ENCODE measurements at regions not wholly inside any gene's neighbourhood (a gene's known extent, or its start where the extent isn't known, plus 50 kb on each side); places are given as distances from the start of the nearest gene placed in this dataset.

DNA sequence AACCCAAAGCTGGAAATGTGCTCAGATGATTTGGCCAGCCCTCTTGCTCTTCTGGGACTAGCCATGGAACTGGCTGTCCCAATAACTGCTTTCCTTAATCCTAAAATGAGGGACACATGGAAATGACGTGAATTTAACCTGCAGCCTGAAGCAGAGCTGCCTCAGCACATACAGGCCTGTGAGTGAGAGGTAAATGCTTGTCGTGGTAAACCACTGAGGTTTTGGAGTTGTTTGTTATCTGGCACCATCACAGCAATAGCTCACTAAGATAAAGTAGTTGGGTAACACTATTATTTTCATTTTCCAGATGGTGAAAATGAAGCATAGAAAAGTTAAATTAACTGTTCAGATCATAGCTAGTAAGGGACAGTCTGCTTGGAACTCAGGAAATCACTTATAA lies 333.4 kb upstream of the CHD6 start:
- DNase-seq: no peak

DNA sequence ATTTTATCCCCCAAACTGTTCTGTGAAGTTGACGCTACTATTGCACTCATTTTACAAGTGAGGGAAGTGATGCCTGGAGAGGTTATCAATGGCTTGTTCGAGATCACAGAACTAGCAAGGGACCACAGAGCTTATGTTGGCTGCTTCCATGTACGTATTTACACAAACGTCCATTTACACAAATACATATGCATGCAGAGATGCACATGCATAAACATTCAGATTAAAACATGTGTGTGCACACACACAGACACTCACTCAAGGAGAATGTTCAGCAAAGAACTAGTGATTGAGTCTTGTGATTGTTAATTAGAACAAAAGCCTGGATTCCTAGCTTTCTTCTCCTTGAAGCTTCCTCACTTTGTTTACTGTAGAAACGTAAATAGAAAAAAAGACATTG lies 321.5 kb upstream of the CHD6 start:
- no peak for DNase-seq

DNA sequence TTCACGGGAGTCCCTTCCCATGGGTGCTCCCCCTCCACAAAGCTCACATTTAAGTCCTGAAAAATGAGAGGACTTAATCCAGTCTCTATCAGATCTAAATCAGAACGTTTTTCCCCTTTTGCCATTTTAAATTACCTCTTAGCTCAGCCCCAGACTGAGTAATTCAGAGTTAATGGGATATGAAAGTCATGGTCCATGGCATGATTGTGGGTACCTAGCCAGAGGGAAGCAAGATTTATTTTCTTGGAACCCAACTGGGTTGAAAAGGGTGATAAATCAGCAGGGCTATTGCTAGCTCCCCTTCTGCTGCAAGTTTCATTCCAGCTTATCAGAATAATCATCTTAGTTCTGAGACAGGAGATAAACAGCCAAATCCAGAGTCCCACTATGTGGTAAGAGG lies 320.2 kb upstream of the CHD6 start:
- DNase-seq: peak; percentile 51

DNA sequence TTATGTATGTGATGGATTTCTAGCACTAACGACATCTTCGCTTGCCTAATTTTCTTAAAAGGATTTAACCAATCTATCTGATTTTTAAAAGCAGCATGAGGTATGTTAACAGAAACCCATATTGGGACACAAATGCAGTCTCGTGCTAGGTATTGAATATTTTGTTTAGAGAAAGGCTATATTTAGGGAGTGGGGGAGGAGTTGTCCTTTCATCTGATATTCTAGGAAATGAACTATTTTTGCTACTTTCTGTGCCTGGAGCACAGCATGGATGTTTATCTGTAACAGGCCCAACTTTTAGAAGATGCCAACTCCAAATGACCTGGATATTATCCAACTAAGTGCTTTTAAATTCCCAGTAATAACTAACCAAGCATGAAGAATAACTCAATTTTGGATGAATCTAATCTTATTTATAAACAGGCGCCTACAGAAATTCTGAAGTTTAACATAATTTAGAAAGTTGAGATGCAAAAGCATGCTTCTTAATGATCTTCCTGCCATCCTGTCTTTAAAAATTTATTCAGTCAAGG lies 317.1 kb upstream of the CHD6 start:
- DNase-seq: no peak

DNA sequence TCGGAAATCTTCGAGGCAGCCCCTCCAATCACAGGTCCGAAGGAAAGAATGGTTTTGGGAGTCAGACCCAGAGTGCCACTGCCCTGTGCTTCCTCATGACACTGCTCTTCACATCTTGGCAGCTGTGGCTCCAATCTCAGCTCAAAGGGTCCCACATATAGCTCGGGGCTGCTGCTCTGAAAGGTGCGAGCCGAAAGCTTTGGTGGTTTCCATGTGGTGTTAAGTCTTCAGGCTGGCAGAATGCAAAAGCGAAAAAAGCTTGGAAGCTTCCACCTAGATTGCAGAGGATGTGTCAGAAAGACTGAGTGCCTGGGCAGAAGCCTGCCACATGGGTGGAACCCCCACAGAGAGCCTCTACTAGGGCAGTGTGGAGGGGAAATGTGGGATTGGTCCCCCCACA lies 314.3 kb upstream of the CHD6 start:
- no peak for DNase-seq

DNA sequence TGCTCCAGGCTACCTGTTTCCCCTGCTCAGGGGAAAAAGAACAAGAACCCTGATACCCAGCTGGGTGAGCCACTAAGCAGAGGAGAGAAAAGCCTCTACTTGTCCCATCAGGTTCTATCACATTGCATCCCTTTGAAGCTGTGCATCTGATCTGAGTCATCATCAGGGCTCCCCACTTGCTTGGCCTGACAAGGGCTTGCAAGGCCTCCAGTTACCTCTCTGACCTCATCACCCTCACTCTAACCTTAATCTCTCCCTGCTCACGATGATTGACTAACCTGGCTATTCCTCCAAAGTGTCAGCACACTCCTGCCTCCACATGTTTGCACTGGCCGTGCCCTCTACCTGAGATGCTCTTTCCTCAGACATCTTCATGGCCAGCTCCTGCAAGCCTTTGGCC lies 309.5 kb upstream of the CHD6 start:
- DNase-seq: no peak

DNA sequence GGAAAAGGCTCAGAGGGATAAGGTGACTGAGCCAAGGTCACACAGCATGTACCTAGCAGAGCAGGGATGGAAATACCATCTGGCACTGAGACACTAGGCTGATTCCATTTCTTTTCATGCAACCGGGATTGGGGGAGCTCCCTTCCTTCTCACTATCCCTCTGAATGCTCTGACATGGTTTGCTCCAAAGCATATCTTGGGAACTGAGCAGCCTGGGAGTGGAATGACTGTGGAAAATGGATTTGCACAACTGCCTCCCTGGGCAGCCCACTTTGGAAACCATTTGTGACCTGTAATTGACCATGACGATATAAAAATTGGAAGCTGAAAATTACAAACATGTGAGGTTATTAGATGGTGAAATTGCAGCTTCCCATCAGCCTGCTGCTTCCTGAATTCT lies 309.0 kb upstream of the CHD6 start:
- no peak for DNase-seq

DNA sequence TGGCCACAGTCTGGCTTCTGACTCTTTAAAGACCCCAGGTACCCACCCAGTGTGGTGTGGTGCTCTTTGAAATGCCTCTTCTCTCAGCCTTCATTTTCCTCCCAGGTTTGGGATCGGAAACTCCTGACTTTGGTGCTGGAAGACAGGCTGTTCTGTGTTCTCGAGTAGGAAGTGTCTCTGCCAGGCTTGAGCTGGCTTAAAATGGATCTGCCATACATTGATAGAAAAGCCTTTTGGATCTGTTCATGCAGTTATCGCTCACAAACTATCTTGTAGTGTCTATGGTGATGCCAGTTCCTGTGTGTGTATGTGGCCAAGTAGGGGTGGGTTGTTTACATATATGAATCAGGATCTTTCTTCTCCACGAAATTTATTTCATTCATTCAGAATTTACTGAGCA lies 307.3 kb upstream of the CHD6 start:
- DNase-seq: no peak

DNA sequence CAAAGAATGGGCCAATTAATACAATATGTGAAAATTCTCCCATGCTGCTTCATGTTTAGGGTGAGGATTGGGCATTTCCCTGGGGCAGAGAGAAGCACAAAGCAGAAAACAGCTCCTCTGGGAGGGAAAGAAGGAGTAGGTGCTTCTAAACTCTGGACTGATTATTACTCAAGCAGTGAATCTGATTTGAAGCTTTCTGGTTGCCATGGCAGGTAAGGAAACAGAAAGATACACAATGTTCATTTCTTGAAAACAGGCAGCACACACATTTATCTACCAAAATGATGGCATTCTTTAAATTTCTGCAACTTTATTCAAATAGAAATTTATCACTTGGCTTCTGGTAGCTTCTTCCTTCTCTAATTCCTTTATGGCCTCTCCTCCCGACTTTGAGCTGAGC lies 305.4 kb upstream of the CHD6 start:
- no peak for DNase-seq

DNA sequence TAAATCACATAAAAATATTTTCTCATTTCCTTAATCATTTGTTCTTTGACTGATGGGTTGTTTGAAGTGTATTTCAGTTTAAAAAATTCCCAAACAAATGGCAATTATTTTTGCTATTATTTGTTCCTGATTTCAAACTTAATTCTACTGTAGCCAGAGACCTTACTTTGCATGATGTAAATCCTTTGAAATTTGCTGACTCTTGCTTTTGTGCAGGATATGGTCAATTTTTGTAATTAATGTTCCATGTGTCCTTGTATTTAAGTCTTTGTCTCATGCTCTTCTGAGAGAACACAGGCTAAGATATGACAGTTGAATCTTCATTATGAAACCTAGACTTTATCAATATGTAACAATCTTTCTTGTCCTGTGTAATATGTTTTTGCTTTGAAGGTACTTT lies 295.0 kb upstream of the CHD6 start:
- no peak for DNase-seq

DNA sequence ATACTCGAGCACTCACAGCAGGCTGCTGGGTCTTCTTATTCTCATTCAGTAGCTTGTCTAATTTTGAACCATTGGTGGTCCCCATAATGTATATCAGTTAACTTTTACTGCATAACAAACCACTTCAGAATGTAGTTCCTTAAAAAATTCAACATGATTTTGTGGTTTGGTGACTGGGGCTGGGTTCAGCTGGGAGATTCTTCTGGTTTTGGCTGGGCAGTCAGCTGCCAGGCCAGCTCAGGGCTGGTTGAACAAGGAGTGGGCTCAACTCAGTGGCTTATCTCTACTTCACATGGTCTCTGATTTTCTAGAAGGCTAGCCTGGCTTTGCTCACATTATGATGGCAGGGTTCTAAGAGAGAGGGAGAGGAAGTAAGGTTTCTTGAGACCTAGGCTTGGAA lies 292.4 kb upstream of the CHD6 start:
- DNase-seq: no peak

DNA sequence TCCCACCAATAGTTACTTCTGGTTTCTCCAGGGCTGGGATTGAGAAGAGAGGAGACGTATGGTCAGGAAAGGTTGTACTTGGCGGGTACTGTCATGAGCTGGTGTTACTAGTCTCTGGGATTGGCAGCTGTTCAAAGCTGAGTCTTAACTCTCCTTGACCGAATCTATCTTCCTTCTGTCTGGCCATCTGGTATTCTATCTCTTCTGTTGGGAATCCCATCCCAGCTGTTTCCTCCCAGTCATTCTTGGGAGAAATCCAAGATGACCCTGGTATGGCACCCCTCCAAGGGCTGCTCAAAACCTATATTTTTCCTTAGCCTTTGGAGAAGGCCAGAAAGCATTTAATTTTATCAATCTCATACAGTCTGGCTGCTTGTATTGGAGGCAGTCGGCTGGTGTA lies 287.0 kb upstream of the CHD6 start:
- DNase-seq: no peak

DNA sequence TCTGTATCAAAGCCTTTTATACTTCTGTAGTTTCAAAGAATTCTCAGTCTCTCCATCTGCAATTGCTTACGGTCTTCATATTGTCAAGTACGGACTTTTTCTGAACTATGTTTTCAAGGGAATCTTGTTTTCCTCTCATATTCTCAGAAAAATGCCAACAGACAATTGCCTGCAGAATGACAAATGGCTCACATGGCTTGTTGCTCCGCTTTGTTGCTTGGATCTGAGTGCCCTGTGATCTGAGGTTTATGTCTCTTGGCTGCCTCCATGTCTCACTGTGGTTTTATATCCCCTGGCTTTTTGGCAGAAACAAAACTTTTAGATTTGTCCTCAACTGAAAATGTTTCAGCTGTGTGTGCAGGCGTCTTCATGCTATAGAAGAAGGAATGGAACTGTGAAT lies 285.4 kb upstream of the CHD6 start:
- DNase-seq: peak; percentile 81

DNA sequence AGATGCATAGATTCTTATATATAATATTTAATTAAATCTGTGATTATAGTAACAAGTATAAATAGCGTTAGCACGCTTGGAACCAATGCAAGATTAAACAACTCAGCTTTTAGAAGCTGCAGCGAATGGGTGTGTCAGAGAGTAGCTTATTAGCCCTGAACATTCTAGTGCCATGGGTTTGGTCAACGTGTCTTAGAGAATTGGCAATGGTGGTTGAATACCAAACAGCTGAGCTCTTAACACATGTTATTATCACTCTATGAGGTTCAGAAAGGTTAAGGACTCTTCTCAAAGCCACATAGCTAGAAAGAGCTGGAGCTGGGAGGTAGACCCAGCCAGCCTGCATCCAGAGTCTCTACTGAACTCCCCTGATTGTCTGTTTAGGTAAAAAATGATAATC lies 284.2 kb upstream of the CHD6 start:
- DNase-seq: no peak

DNA sequence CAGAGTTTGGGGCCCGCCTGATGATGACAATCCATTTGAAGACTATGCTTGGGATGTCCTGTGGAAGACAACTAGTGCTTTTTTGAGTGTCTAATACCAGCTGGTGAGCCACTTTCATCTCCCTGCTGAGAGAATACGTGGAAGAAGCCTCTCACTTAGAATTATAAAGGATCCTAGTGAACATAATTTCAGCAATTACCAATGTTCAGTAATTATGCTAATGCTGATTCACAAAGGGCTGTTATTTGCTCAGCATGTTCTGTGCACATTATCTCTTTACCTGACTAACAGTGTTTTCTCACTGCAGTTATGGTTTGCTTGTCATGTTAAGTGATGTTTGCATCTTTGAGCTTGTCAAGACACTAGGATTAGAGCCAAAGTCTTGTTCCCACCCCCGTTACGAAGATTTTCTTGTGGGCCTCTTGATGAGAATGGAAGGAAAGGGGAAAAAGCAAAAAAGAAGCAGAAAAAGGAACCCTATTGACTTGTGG lies 282.1 kb upstream of the CHD6 start:
- no peak for DNase-seq

DNA sequence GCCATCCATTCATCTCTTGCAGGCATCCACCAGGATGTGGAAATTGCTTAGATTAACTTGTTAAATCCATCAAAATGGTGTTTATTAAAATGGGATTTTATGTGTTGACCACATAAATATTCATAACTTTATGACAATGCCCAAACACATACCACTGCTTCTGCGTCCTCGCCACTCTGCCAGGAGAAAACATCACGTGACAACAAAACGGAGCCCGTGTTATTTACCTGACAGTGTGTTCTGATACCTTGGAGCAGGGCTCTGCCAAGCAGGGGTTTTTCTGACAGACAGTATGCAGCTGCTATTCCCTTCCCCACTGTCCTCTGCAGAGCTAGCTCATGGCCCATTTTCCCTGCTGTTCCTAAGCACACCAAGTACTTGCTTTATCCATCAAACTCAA lies 279.5 kb upstream of the CHD6 start:
- DNase-seq: no peak

DNA sequence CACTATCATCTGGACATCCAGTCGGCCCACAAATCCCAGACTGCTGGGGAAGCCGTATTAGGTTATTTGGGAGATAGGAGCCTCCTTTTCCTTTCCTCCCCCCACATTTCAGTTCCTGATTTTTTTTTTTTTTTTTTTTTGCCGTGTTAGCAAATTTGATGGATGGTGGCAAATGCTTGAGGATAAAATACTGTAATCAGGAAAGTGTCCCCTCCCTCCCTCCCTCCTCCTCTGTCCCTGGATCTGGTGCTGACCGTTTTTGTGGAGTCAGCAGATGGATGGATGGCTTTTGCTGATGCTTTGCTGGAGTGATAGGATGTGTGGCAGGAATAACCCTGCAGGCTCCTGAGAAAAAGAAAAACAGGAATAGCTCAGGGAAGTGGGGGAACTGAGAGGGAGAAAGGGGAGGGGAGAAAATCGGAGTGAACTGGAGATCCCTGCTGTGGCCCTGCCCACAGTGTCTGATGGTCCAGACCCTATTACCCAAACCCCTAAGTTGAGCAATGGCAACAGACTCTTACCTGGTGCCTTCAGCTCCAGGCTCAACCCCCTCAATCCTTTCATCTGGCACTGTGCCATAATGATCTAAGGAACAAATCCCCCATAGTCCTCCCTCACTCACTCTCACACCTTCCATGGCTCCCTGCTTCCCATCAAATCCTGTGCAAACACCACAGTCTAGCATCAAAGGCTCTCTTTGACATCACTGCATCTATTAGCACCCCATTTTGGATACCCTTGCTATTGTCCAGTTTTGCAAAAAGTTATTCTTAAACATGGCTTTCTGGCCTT lies 277.3 kb upstream of the CHD6 start:
- DNase-seq: no peak

DNA sequence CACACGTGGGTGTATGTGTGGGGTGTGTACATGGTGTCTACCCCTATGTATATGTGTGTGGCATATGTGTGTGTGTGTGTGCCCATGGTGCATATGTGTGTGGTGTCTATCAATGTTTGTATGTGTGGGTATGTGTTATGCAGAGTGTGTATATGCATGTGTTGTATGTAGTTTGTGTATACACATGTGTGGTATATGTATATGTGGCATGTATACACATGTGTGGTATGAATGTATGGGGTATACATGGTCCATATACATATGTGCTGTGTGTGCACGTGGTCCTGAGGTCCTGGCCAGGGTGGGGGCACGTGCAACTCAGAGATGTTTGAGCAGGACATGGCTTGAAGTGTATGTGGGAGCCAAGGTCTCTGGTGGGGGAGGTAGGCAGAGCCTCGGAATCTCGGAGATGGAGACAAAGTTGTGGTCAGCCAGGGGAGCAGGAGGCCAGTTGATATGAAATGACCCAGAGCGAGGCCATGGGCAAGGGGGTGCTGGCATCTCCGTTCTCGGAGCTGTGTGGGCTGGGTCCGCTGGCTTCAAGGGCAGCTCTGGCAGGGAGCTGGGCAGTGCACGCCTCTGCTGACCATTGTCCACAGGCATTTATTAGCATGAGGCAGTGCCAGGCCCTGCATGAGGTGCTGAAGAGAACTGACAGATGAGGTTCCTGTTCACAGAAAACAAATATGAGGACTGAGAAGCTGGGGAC lies 276.2 kb upstream of the CHD6 start:
- DNase-seq: no peak

DNA sequence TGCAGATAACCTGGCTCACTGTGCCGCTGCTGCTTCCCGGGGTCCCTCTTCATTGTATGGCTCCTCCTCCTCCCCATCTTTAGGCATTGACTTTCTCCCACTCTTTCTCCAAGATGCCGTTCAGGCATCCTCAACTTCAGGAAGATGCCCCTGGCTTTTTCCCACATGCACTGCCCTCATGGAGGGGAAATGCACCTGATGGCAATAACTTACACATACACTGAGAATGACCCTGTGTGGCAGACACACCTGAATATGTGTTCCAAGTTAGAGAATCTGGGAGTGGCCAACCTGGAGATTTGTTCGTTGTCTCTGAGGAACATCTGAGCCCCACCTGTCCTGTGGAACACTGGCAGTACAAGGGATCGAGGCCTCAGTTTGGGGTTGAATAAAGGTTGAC lies 273.9 kb upstream of the CHD6 start:
- DNase-seq: no peak

DNA sequence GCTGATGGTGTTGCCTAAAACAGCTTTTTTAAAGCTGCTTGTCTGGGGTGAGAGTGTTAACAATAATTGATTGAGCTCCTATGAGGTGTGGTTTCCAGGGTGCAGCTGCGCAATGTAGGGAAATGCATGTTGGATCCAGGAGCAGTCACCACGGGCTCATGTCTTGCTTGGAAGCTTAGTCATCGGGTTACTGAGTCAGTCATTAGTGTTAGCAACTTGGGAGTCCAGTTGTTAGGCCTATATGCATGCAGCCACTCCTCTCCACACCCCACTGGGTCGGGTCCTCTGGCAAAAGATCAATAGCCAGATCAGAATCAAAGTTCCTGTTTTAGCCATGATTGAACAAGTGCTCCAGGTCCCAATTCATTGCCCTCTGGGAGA lies 271.7 kb upstream of the CHD6 start:
- no peak for DNase-seq

DNA sequence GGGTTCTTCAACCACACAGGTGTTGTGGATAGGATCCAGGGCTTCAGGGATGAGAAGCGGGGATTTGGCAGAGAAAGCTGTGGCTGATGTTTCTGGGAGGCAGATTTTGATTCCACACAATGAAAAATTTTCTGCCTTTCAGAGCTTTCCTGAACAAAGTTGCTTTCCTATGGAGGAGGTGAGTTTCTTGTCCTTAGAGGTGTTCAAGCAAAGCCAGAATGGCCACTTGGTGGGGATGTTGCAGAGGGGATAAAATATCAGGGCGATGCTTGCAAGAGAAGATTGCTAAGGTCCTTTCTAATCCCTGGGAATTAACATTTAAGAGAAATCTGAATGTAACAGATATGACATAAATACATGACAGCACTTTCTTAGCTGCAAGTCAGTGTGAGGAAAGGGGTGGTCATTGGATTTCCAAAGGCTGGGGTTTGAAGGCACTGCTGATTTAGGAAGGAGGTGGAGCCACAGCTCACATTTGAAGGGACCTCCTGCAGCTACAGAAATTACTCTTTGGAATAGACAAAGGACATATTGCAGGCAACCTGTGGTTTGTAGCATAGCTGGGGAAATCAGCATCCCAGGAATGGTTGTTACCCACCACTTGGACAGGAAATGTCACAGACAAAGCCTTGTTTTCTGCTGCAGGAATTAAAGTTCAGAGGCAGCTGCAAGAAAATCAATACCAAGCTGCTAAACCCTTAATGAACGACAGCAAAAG lies 271.1 kb upstream of the CHD6 start:
- no peak for DNase-seq

DNA sequence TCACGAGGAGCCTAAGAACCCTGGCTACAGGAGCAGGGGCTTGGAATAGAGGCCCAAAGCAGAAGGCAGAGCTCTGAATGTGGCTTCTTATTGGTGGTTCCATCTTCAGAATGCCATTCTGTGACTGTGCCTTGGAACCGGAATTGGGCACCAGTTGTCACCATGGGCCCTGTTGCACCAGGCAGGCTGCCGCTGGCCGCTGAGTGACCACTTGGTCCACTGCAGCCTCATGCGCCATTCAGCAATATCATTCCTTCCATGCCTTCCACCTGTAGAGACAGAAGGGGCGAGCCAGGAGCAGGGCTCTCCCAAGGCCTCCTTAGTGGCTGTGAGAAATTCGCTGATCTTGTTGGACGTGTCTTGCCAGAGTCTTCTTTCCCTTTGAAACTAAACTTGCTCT lies 270.3 kb upstream of the CHD6 start:
- DNase-seq: no peak

DNA sequence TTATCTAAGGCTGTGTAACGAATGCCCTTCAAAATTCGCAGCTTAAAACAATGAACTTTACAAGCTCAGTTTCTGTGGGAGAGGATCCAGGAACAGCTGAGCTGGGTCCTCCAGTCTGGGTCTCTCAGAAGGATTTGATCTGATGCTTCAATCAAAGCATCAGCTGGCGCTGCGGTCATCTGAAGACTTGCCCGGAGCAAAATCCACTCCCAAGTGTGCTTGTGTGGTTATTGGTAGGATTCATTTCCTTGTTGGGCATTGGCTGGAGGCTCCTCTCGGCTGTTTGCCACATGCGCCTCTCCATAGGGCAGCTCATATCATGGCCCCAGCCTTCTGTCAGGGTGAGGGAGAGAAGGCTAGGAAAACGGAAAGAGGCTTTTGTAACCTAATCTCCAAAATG lies 269.3 kb upstream of the CHD6 start:
- no peak for DNase-seq
